B cell (primary cell): ENCODE measurements at regions not wholly inside any gene's neighbourhood (a gene's known extent, or its start where the extent isn't known, plus 50 kb on each side); places are given as distances from the start of the nearest gene placed in this dataset.

Experiments
- CTCF ChIP-seq: fragments of 200-600 bp; IDR thresholded peaks from one replicate; pipeline ENCODE4 v1.8.0; 2022; ENCODE audit warnings: antibody characterized with exemption, mild to moderate bottlenecking
- EZH2 ChIP-seq: IDR thresholded peaks from 2 replicates; pipeline ENCODE4 v1.6.1; 2012; ENCODE audit warnings: borderline replicate concordance, low read depth, mild to moderate bottlenecking, moderate library complexity, low read length; ENCODE audit not compliant: insufficient read depth, poor library complexity, severe bottlenecking

GRCh38 chr5:143693651-143694252, 118.2 kb upstream of the HMHB1 start:
- no peak for TF ChIP-seq CTCF
- TF ChIP-seq EZH2: no peak
